SK-N-SH (cell line): ENCODE measurements at regions not wholly inside any gene's neighbourhood (a gene's known extent, or its start where the extent isn't known, plus 50 kb on each side); places are given as distances from the start of the nearest gene placed in this dataset.

Experiments
- CTCF ChIA-PET: fragments of 300-600, 350-600 bp; formaldehyde crosslinking; extraction: SDS; loops from one replicate; lab custom pipeline; 2021; lab: Yijun Ruan, JAX
- POLR2A ChIA-PET: fragments of 350-600 bp; sonication (Branson Sonifier 250); formaldehyde crosslinking; extraction: SDS; loops from one replicate; lab custom pipeline; 2020; ENCODE audit warnings: antibody characterized with exemption, inconsistent platforms; lab: Yijun Ruan, JAX
- DNase-seq: peaks from one replicate; pipeline ENCODE4 v3.0.0; 2012
- H2AFZ ChIP-seq: fragments of 200-600 bp; sonication (generic); 2 replicates; pipeline ENCODE4 v1.8.1; 2016; ENCODE audit warnings: antibody characterized with exemption, mild to moderate bottlenecking, low read depth
- H3F3A ChIP-seq: fragments of 200-600 bp; sonication (generic); replicated peaks from 2 replicates; pipeline ENCODE3; 2016; ENCODE audit warnings: antibody characterized with exemption, mild to moderate bottlenecking; ENCODE audit not compliant: insufficient read depth
- H3K27ac ChIP-seq, 2 experiments: fragments of 200-500 bp in 1 of 2; fragments of 200-600 bp in 1 of 2; sonication (Bioruptor generic) in 1 of 2; sonication (generic), shearing (Covaris generic) in 1 of 2; 2 replicates each; pipeline versions ENCODE4 v1.5.1 to v1.6.1; 2014 to 2016; ENCODE audit warnings: low read depth in 2 of 2, inconsistent platforms in 1 of 2, low read length in 1 of 2, mild to moderate bottlenecking in 1 of 2, mixed read lengths in 1 of 2
- H3K27me3 ChIP-seq: fragments of 200-600 bp; sonication (generic), shearing (Covaris generic); 2 replicates; pipeline ENCODE4 v1.6.1; 2016; ENCODE audit warnings: mixed run types; ENCODE audit not compliant: insufficient read depth
- H3K36me3 ChIP-seq, 2 experiments: fragments of 200-500 bp in 1 of 2; fragments of 200-600 bp in 1 of 2; sonication (Bioruptor generic) in 1 of 2; sonication (generic) in 1 of 2; replicated peaks in 1 of 2; 2 replicates each; pipeline versions ENCODE3 to v1.5.1; 2014 to 2016; ENCODE audit warnings: low read length in 1 of 2, mild to moderate bottlenecking in 1 of 2; ENCODE audit not compliant: insufficient read depth in 2 of 2, control insufficient read depth in 1 of 2
- H3K4me1 ChIP-seq, 2 experiments: fragments of 200-500 bp in 1 of 2; fragments of 200-600 bp in 1 of 2; sonication (Bioruptor generic) in 1 of 2; sonication (generic), shearing (Covaris generic) in 1 of 2; 2 replicates each; pipeline versions ENCODE4 v1.5.1 to v1.6.1; 2014 to 2016; ENCODE audit warnings: low read depth in 1 of 2, low read length in 1 of 2, mixed run types in 1 of 2; ENCODE audit not compliant: insufficient read depth in 2 of 2, control insufficient read depth in 1 of 2
- H3K4me2 ChIP-seq: fragments of 200-600 bp; sonication (generic), shearing (Covaris generic); 2 replicates; pipeline ENCODE4 v1.6.1; 2017; ENCODE audit warnings: mixed run types
- H3K4me3 ChIP-seq, 2 experiments: fragments of 200-500 bp in 1 of 2; fragments of 200-600 bp in 1 of 2; sonication (Bioruptor generic) in 1 of 2; sonication (generic), shearing (Covaris generic) in 1 of 2; 2 replicates each; pipeline versions ENCODE4 v1.5.1 to v1.8.1; 2014 to 2016; ENCODE audit warnings: low read depth in 2 of 2, inconsistent platforms in 1 of 2, low read length in 1 of 2, mild to moderate bottlenecking in 1 of 2, mixed read lengths in 1 of 2, moderate library complexity in 1 of 2
- H3K79me2 ChIP-seq: fragments of 200-600 bp; sonication (generic); 2 replicates; pipeline ENCODE4 v1.8.1; 2017; ENCODE audit warnings: mild to moderate bottlenecking; ENCODE audit not compliant: insufficient read depth
- H3K9ac ChIP-seq: fragments of 200-600 bp; sonication (generic); 2 replicates; pipeline ENCODE4 v1.6.1; 2017; ENCODE audit warnings: mixed run types
- H3K9me2 ChIP-seq: fragments of 200-600 bp; sonication (generic); 2 replicates; pipeline ENCODE4 v1.6.1; 2017; ENCODE audit warnings: mixed run types
- H3K9me3 ChIP-seq: fragments of 200-600 bp; sonication (generic); 2 replicates; pipeline ENCODE4 v1.6.1; 2017; ENCODE audit warnings: mixed run types, mild to moderate bottlenecking, moderate library complexity
- H4K20me1 ChIP-seq: fragments of 200-600 bp; sonication (generic); 2 replicates; pipeline ENCODE4 v1.6.1; 2017; ENCODE audit warnings: mild to moderate bottlenecking, mixed run types; ENCODE audit not compliant: insufficient read depth
- EP300 ChIP-seq, 2 experiments: IDR thresholded peaks; 2 replicates each; pipeline versions ENCODE4 v1.4.0 to v1.6.1; 2012; ENCODE audit warnings: borderline replicate concordance in 1 of 2, low read depth in 1 of 2, low read length in 1 of 2
- FOXM1 ChIP-seq: IDR thresholded peaks from 2 replicates; pipeline ENCODE4 v1.4.0; 2012; ENCODE audit warnings: low read depth, mild to moderate bottlenecking
- IRF3 ChIP-seq: fragments of 150-350 bp; IDR thresholded peaks from 2 replicates; pipeline ENCODE4 v1.6.1; 2016; ENCODE audit warnings: mild to moderate bottlenecking, low read depth, low read length
- NFIC ChIP-seq: IDR thresholded peaks from 2 replicates; pipeline ENCODE4 v1.4.0; 2012; ENCODE audit warnings: borderline replicate concordance
- RAD21 ChIP-seq: IDR thresholded peaks from 2 replicates; pipeline ENCODE4 v1.6.1; 2012; ENCODE audit warnings: mild to moderate bottlenecking, low read length
- RFX5 ChIP-seq: IDR thresholded peaks from 2 replicates; pipeline ENCODE4 v1.6.1; 2012; ENCODE audit warnings: mild to moderate bottlenecking, improper control_type of control experiment, low read length
- RXRA ChIP-seq: IDR thresholded peaks from 2 replicates; pipeline ENCODE4 v1.4.0; 2012; ENCODE audit warnings: low read depth, mild to moderate bottlenecking, borderline replicate concordance
- TEAD4 ChIP-seq: IDR thresholded peaks from 2 replicates; pipeline ENCODE4 v1.4.0; 2012; ENCODE audit warnings: mild to moderate bottlenecking, borderline replicate concordance; ENCODE audit not compliant: insufficient read depth
- USF1 ChIP-seq: IDR thresholded peaks from 2 replicates; pipeline ENCODE4 v1.4.0; 2012; ENCODE audit warnings: low read depth, borderline replicate concordance
- WGBS: methylation state at CpG from one replicate; pipeline ENCODE4 v1.1.6; 2017; ENCODE audit warnings: low lambda C conversion rate; 5-methylcytosine and 5-hydroxymethylcytosine counted together

- Histone ChIP-seq H3K36me3 (no peaks in the 10 kb centered on the region), H3K9me3 (no peaks in the 10 kb centered on the region), H3K4me2 (no peak overlapping the region), H2AFZ (no peak overlapping the region)
- TF ChIP-seq RXRA (no peak), IRF3 (no peak), EP300 (IDR thresholded peaks at IDR 0.05; ENCODE audit: borderline replicate concordance in 1 of 2, low read depth in 1 of 2, low read length in 1 of 2) (no peak), TEAD4 (no peak), RAD21 (no peak)
- TF ChIP-seq, all 33 proteins: peak for 0
- H3K4me3 ChIP-seq, result no peak overlapping the region
- WGBS, result 49% methylated on average over 2 of the region's 2 CpGs
- H4K20me1 ChIP-seq, result no peaks in the 10 kb centered on the region
- no peaks in the 10 kb centered on the region for H3K27me3 ChIP-seq
- ChIA-PET CTCF (no interaction called here), POLR2A (no interaction called here)
- no peaks in the 10 kb centered on the region for H3K9me2 ChIP-seq
- H3K27ac ChIP-seq, result no peak overlapping the region
- no peaks in the 10 kb centered on the region for H3K79me2 ChIP-seq
- 0 out of 4 replicates have a peak, but pooled peaks cover 0 to 4% of the 10 kb centered on the region in 2 experiments for H3K4me1 ChIP-seq
- no peaks in the 10 kb centered on the region for H3F3A ChIP-seq
- H3K9ac ChIP-seq, result no peak overlapping the region
- DNase-seq, result no peak
These were observed 667.4 kb downstream of the NTRK3 start for GRCh38 chr15:87589134-87589533.

GRCh38 chr15:87582169-87582568 is 674.4 kb downstream of the NTRK3 start:
- Histone ChIP-seq H2AFZ (no peak overlapping the region), H3F3A (no peaks in the 10 kb centered on the region), H3K4me3 (no peak overlapping the region), H3K4me2 (no peak overlapping the region), H3K4me1 (no peaks in the 10 kb centered on the region), H3K27ac (no peak overlapping the region), H3K9me2 (no peaks in the 10 kb centered on the region), H3K9ac (no peak overlapping the region), H4K20me1 (no peaks in the 10 kb centered on the region), H3K27me3 (no peaks in the 10 kb centered on the region), H3K9me3 (no peaks in the 10 kb centered on the region), H3K79me2 (no peaks in the 10 kb centered on the region), H3K36me3 (no peaks in the 10 kb centered on the region)
- POLR2A ChIA-PET, result no interaction called here
- TF ChIP-seq NFIC, result no peak
- TF ChIP-seq RAD21, result no peak
- TF ChIP-seq USF1, result peak; percentile 72; the same call in 1 of the 2 replicates
- 58% methylated on average over 3 of the region's 3 CpGs for WGBS
- CTCF ChIA-PET, result no interaction called here
- DNase-seq, result no peak

GRCh38 chr15:87579537-87579936 is 677.0 kb downstream of the NTRK3 start:
- WGBS, result 60% methylated on average over 9 of the region's 9 CpGs
- Histone ChIP-seq H2AFZ (no peak overlapping the region), H3K79me2 (no peaks in the 10 kb centered on the region), H3K9me2 (peaks cover 3% of the 10 kb centered on the region; the same call in 1 of the 2 replicates), H3K4me2 (no peak overlapping the region), H3K27ac (no peak overlapping the region), H3K27me3 (no peaks in the 10 kb centered on the region), H3K9me3 (no peaks in the 10 kb centered on the region), H4K20me1 (no peaks in the 10 kb centered on the region), H3K4me3 (no peak overlapping the region), H3F3A (no peaks in the 10 kb centered on the region), H3K4me1 (no peaks in the 10 kb centered on the region), H3K9ac (no peak overlapping the region), H3K36me3 (no peaks in the 10 kb centered on the region)
- ChIA-PET CTCF (no interaction called here), POLR2A (no interaction called here)
- no peak for DNase-seq
- no peak for TF ChIP-seq FOXM1
- no peak for TF ChIP-seq RFX5
